Non-pigmented ciliary epithelial cell (primary cell): ENCODE measurements at regions not wholly inside any gene's neighbourhood (a gene's known extent, or its start where the extent isn't known, plus 50 kb on each side); places are given as distances from the start of the nearest gene placed in this dataset.

ENCODE experiments used
- DNase-seq: peaks from one replicate; pipeline ENCODE4 v3.0.0-alpha.2; 2010; ENCODE audit warnings: low read depth

DNA sequence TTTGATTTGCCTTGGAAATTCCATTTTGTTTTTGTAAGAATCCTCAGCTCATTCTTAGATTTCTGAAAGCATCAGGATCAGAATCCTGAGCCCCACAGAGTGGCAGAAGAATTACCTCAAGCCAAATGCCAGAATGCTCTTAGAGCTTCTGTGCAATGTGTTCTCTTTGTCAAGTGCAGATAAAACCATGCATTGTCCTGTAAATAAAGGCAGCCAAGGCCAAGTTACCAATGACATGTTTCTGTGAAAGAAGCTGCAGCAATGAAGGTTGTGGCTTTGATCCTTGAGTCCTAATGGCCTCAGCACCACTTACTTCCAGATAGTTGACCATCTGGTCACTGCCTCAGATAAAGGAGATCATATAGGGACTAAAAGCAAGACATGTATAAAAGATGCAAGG lies 343.3 kb upstream of the AKR1E2 start:
- no peak for DNase-seq

DNA sequence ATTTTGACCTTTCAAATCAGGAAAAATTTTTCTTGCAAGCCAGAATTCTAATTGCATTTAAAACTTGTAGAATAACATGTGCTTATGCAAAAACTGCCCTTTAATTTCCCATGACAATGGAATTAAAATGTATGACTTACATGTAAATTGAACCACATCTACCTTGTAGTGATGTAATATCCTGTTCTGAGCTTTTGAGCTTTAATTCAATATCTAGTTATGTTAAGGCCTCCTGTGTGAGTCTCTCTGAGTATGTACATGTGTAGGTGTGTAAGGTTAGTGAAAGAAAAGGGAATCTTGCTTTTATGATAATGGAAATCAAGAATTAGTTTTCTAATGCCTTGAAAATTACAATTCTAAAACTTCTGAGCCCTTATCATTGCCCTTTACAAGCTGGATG lies 344.8 kb upstream of the AKR1E2 start:
- no peak for DNase-seq

DNA sequence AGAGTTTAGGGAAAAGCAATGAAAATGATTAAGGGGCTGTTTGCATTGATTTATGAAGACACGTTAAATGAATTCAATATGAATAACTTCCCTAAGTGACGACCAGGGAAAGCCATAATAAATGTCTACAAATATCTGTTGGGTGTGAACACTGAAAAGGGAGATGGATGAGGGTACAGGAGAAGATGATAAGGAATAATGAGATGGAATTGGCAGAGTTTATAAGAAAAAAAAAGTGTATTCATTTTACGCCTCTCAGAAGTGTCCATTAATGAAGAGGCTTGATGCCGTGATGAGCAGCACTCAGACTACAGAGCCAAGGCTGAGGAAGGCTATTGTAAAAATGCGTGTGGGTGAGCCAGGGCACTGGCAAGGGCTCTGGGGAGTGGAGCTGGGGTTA lies 346.7 kb upstream of the AKR1E2 start:
- no peak for DNase-seq

DNA sequence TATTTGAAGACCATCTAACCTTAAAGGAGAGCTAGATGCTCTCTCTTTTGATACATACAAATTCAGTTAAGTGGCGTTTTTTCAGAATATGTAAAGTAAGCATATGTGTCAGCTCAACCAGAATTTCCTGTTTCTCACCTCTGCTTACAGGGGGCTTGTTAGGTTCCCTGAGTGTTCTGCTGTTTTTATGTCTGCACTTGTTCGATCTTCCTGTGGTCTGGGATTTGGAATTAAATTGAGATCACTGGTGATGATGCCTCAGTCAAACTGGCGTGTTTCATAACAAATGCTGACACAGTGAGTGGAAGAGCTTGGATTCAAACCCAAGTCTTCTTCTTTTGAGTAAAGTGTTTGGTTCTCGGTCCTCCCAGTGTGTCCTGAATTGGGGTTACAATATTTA lies 348.3 kb upstream of the AKR1E2 start:
- no peak for DNase-seq

DNA sequence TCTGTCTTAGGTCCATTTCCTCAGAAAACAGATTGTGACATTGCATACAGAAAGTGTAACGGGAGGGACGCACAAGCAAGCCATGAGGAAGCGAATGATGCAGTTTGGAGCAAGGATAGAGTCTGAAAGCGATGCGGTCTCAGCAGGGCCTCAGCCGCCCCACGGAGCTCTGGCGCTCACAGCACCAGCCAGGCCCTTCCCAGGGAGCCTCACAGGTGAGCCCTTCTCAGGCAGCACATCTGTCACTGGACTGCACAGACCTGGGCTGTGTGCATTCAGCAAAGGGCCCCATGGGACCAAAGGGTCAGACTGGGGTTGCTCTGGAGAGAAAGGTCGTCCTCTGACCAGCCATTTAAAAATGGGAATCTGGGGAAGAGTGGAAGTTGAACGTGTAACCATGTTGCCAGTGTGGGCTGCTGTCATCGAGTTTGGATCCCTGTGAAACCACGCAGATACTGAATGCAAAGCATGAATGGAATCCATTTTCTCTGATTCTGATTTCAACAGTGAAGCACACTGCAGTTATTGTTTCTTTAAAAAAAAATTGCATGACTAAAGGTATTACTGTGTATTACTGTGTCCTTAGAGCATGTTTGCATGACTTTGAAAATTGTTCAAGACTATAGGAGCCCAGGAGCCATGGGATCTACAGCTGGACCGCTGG lies 350.0 kb upstream of the AKR1E2 start:
- DNase-seq: no peak

DNA sequence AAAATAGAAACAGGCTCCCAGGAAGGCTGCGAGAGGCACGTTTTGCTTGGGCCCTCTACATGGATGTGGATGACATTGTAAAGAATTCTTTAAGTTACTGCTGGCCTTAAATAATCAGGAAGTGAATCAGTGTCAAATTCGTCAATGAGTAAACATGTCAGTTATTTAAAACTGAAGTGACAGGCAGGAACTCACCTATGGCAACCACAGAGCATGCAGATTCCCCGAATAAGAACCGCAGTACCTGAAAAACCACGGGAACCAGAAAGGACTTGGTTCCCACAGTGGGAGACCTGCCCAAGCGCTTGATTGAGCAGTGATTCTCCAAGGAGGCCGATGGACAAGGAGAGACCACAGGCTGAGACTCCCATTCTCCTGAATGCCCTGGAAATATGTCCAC lies 351.2 kb upstream of the AKR1E2 start:
- DNase-seq: no peak

DNA sequence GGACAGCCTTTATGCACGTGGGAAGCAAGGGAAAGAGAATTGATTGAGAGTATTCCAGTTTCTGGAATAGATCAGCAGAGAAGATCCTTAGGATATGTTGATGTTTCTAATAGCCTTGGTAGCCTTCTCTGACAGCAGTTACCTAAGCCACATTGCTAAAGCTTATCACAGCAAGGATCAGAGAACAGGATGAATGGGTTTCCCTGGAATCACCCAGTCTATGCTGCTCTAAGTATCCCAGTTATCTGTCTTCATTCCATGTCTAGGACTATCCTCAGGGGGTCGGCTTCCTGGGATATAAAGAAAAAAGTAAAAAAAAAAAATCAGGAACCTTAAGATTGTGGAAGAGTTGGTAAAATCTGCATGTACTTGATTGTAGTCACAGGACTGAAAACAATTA lies 352.0 kb upstream of the AKR1E2 start:
- DNase-seq: no peak

DNA sequence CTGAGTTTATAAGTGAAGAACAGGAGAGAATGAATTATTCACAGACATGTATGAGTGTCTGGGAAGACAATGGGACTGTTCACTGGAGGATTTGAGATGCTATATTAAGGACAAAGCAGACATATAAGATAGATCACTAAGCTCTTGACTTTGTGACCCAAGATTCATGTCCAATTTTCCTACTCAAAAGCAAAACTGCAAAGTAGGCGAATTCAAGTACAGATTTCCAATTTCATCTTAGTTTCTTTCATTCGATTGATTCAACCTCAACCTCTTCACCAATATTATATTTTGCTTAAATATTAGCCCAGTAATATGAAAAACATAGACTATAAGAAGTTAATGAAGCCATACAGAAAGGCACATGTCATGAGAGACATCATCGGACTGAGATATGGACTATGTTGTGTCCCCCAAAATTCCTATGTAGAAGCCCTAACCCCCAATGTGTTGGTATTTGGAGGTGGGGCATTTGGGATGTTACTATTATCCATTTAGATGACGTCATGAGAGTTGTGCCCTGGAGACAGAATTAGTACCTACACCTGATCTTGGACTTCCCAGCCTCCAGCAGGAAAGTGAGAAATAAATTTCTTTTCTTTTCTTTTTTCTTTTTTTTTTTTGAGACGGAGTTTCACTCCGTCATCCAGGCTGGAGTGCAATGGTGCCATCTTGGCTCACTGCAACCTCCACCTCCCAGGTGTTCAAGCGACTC lies 353.7 kb upstream of the AKR1E2 start:
- no peak for DNase-seq

DNA sequence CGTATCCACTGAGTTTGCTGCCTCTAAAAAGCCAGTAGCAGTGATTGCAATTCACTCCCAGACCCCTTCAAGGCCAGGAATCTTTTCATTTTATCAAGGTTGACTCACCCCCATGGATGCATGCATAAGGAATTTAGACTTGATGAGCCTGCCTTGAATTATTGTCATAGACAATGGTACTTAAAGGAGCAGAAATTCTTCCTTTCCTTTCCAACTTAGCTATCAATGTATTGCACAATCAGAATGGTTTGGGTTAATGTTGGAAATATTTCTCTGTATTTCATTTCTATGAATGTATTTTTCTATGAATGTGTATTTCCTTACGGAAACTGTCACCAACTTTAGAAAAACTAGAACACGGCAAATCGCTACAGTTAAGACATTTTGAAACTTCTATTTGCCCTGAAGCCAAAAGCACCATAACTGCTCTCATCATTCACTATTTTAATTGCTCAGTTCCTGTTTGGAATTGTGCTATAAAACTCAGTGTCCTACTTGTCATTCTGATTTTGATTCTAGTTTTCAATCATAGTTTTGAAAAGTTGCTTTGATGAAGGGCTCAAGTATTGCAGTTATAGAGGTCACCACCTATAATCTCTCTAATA lies 355.7 kb upstream of the AKR1E2 start:
- DNase-seq: peak; percentile 78

DNA sequence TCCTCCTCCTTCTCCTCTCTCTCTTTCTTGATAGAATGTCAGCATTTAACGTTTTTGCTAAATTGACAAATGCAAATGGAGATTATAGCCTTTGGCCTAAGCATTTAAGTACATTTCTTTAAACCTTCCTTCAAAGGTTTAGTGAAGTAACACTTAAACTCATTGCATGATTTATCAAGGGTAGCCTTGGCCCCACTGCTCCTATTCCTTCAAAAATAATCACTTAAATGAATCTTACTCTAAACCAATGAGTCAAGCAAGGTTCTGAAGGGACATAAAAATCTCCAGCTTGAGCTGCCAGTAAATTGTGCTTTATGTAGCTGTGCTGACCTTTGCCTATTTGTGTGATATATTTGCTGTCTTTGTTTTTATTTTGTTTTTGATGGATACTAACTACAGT lies 358.5 kb upstream of the AKR1E2 start:
- no peak for DNase-seq

DNA sequence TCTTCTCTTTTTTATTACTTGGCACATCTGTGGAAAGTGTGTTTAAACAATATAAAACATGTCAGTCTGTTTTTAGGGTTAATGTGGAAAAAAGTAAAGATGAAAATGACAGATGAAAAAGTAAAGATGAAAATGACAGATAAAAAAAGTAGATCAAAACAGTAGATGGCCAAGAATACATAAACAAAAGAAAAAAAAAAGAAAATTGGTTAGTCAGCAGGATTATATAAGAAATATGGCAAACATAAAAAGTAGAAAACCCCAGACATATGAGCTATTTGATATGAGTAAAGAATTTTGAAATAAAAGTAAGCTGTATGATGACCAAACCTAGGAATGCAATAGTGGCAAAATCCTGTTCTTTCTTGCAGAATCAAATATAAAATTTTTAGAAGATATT lies 365.7 kb upstream of the AKR1E2 start:
- no peak for DNase-seq

DNA sequence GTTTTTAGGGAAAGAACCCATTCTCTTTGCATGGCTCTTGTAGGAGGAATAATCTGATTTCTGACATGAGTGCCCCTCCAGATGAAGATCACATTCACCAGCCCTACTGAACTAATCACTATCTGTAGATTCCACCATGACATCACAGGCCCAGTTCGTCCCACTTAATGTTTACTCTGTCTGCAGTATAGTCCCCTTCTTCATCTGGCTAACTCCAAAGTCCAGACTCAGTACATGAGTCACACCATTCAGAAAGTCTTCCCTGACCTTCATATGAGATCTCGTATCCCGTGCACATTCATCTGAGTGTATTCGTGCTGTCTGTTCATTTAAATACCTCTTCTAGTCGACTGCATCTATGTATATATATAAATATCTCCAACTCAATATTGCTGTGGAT lies 366.5 kb upstream of the AKR1E2 start:
- DNase-seq: peak; percentile 75

DNA sequence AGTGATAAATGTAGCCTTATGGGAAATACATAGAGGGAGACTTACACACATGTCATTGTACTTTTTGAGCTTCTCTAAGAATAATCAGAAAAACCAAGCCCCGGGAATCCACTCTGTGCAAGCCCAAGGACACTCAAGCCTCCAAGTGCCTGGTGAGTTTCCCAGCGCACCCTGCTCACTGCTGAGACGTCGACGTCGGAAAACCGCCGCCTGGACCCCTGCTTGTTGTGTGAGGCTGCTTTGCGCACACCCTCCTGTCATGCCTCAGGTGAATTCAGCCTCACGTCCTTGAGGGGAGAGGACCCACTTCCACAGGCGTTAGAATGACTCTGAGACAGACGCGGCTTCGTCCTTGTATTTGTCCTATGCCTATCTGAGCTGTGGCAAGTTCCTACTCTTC lies 368.4 kb upstream of the AKR1E2 start:
- no peak for DNase-seq

DNA sequence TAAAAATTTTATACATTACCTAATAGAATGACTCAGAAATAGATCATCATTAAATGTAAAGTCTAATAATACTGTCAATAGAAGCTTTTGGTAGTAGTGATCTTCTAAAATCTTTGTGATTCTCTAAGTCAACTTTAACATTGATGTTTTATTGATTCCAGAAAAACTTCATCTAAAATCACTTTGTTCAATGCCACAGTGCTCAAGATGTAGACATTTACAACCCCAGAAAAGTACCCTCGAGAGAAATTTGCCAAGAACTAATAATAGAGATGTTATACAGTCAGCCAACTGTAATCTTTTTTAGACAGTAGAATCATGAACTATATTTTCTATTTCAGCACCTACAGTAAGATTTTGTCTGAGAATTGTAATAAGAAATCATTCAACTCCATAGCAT lies 369.2 kb upstream of the AKR1E2 start:
- DNase-seq: no peak

DNA sequence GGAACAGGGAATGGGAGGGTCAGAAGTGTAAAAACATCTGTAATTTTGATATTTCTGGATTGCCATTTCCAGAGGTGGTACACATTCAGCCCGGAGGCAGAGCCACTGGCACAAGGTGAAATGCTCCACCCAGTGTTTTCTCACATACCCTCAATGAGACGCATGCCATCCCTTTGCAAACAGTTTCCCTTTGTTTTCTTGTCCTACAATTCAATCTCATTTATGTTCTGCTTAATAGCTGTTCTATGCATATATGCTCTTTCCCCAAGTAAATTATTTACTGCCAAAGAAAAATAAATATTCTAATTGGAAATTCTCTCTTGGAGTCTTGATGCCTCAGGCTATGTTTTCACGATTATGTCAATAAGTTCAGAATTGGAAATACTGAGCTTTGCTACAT lies 369.7 kb upstream of the AKR1E2 start:
- no peak for DNase-seq

DNA sequence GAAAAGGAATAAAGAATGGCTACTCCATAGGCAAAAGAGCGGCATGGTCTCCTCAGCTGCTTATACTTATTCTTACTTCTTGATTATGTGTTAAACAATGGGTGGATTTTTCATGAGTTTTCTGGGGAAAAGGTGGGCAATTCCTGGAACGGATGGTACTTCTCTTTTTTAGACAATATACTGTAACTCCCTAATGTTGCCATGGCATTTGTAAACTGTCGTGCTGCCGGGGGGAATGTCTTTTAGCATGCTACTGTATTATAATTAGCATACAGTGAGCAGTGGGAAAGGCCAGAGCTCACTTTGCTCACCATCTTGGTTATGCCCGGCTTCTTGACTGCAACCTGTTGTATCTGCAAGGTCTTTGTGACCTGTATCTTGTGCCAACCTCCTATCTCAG lies 372.1 kb upstream of the AKR1E2 start:
- no peak for DNase-seq

DNA sequence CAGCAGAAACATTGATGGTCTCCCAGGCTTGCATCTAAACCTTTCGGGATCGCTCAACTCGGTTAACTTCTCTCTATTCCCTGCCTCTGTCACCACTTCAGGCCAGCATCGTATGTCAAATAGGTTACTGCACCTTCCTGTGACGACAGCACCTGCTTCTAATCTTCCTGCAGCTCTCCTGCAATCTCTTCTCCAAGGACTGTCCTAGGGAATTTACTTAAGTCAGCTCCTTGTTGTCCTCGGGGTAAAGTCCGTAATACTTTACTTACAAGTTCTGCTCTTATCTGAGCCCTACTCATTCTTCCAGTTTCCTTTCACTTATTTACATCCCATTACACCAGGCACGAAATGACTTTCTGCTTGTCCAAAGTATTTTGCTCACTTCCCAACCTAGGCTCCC lies 372.7 kb upstream of the AKR1E2 start:
- DNase-seq: no peak

DNA sequence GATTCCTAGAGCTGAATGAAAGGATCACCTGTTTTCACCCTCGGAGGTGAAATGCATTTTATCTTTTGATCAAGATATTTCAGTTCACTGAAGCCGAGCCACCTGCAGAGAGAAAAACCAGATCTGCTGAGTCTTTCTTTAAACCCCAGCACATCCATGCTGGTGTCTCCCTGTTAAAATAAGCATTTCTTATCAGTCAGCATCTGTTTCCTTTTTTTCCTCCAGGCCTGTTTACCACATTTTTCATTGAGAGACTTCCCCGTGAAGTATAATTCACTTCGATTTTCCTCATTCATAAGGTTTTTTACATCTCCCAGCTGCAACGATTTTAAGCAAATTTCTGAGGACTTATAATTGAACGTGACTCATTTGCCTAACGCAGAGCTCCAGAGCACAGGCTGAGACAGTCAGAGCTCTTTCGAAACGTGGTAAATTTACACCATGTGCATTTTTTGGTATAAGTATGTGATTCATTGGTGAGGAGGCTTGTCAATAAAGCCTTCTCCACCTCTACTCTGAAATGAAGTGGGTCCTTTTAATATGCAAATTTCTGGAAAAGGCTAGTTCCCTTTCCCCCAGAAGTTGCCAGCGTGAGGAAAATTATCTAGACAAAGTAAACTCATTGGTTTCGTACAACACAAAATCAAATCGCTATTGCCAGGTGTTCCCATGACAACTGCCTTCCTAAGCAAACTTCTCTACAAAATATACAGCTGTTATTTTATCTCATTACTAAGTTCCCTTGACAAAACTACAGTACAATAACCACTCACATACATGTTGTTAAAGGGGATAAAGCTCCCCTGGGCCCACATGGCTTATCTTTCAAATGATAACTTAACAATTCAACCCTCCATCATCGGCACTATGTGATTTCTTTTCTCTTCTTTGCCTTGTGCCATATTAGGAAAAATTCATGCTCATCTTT lies 374.8 kb upstream of the AKR1E2 start:
- DNase-seq: peak; percentile 40

DNA sequence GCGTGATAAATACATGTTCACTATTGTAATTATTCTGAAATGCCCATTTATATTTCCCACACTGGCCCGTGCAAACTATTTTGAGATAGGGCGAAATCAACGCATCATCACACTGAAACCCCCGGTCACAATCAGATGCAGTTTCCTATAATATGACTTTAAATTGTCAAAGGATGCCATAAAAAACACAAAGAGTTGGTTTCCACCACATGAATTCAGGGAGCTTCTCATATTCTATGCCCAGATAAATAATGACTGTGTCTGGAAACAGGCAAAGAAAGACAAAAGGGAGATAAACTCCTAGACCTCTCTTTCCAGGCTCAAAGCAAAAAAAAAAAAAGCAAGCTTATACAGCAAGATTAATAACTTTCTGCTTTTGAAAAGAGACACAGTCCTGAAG lies 375.8 kb upstream of the AKR1E2 start:
- no peak for DNase-seq

DNA sequence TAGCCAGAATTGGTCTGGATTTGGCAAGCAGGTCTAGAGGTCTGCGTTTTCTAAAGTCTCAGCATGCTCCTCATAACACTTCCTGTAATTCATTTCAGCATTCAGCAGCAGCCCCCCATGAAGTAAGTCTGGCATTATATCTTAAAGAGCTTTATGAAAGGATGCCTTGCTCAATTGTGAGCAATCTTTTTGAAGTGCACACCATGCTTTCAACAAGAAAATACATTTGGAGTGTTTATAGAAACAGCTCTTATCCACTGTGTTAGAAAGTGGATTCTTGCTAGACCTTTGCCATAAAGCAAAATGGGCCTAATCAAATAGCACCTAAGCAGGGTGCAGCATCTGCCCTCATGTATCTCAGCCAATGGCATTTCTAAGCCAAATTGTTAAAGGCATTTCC lies 378.0 kb upstream of the AKR1E2 start:
- no peak for DNase-seq

DNA sequence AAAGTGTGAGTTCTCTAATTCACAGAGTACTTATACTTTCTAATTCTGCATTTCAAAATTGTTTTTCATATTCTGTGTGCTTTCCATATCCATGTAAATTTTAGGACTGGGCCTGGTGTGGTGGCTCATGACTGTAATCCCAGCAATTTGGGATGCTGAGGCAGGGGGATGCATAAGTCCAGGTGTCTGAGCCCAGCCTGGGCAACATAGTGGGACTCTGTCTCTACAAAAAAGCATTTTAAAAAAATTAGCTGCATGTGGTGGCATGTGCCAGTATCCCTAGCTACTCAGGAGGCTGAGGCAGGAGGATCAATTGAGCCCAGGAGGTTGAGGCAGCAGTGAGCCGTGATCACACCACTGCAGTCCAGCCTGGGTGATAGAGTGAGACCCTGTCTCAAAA lies 382.6 kb upstream of the AKR1E2 start:
- DNase-seq: no peak

DNA sequence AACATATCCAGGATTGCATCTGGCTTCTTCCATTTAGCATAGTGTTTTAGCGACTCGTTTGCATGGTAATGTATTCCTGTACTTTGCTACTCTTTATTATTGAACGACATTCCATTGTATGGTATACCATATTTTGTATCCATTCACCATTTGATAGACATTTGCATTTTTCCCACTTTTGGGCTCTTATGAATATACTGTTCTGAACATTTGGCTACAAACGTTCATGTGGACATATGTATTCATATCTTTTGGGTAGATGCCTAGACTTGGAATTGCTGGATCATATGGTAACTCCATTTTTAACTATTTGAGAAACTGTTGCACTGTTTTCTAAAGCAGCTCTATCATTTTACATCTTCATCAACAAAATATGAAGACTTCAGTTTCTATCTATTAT lies 383.7 kb upstream of the AKR1E2 start:
- DNase-seq: no peak

DNA sequence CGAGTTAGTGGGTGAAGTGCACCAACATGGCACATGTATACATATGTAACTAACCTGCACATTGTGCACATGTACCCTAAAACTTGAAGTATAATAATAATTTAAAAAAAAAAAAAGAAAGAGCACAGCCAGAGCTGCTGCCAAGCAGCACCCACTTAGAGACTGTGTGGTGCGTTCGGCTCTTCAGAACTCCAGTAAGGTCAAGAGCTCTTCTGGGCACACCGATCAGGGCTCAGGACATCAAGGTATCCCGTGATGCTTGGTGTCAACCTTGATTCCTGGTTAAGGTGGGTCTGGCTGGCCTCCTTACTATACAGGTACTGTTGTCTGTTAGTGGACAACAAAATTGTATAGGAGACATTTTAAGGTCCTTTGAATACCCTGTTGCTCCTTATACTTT lies 385.7 kb upstream of the AKR1E2 start:
- no peak for DNase-seq
